Activated CD8-positive, alpha-beta memory T cell treated with anti-CD3 and anti-CD28 coated beads for 48 hours (primary cell): ENCODE measurements at regions not wholly inside any gene's neighbourhood (a gene's known extent, or its start where the extent isn't known, plus 50 kb on each side); places are given as distances from the start of the nearest gene placed in this dataset.

Experiments
- DNase-seq, 3 experiments: peaks; one replicate each; pipeline ENCODE4 v3.0.0-alpha.2; 2020; ENCODE audit warnings: low read depth in 2 of 3, low spot score in 2 of 3

- DNase-seq = no peak
Measured at GRCh38 chr10:44806950-44807349, 104.2 kb upstream of the TMEM72 start.

GRCh38 chr10:44807451-44807850, 103.7 kb upstream of the TMEM72 start:
- no peak for DNase-seq

GRCh38 chr10:44809647-44810046, 101.5 kb upstream of the TMEM72 start:
- no peak for DNase-seq

GRCh38 chr10:44811072-44811471, 100.1 kb upstream of the TMEM72 start:
- no peak for DNase-seq

- no peak for DNase-seq
Measured at GRCh38 chr10:44813201-44813600, 97.9 kb upstream of the TMEM72 start.

- DNase-seq = no peak
Measured at GRCh38 chr10:44814929-44815328, 96.2 kb upstream of the TMEM72 start.

GRCh38 chr10:44818041-44818649, 93.0 kb upstream of the TMEM72 start:
- DNase-seq = no peak

- no peak for DNase-seq
Measured at GRCh38 chr10:44818701-44819127, 92.4 kb upstream of the TMEM72 start.

- DNase-seq = no peak
Measured at GRCh38 chr10:44820094-44820493, 91.0 kb upstream of the TMEM72 start.

GRCh38 chr10:44821290-44821689, 89.8 kb upstream of the TMEM72 start:
- DNase-seq = no peak

- DNase-seq = no peak
Measured at GRCh38 chr10:44822349-44822748, 88.8 kb upstream of the TMEM72 start.

- DNase-seq = no peak
Measured at GRCh38 chr10:44822966-44823365, 88.2 kb upstream of the TMEM72 start.

GRCh38 chr10:44824607-44825006, 86.5 kb upstream of the TMEM72 start:
- no peak for DNase-seq

GRCh38 chr10:44827431-44828006, 83.6 kb upstream of the TMEM72 start:
- no peak for DNase-seq

GRCh38 chr10:44828508-44829142, 82.5 kb upstream of the TMEM72 start:
- DNase-seq = no peak

GRCh38 chr10:44829426-44829825, 81.7 kb upstream of the TMEM72 start:
- DNase-seq = no peak

- DNase-seq = no peak
Measured at GRCh38 chr10:44830022-44830421, 81.1 kb upstream of the TMEM72 start.

GRCh38 chr10:44831581-44831980, 79.6 kb upstream of the TMEM72 start:
- no peak for DNase-seq

- no peak for DNase-seq
Measured at GRCh38 chr10:44832595-44833390, 78.3 kb upstream of the TMEM72 start.

- no peak for DNase-seq
Measured at GRCh38 chr10:44834131-44834530, 77.0 kb upstream of the TMEM72 start.

- DNase-seq = no peak
Measured at GRCh38 chr10:44835300-44835699, 75.8 kb upstream of the TMEM72 start.

- DNase-seq = no peak
Measured at GRCh38 chr10:44843484-44843883, 67.7 kb upstream of the TMEM72 start.
